GM23338 (cell line): ENCODE measurements at regions not wholly inside any gene's neighbourhood (a gene's known extent, or its start where the extent isn't known, plus 50 kb on each side); places are given as distances from the start of the nearest gene placed in this dataset.

Experiments
- ATAC-seq: fragments of 200-7000 bp; cut with Tn5 transposase; 3 replicates; pipeline ENCODE4 v1.9.1; 2020
- DNase-seq: peaks from one replicate; pipeline ENCODE4 v3.0.0-alpha.2; 2015; ENCODE audit warnings: low spot score
- H2AFZ ChIP-seq: fragments of 200-600 bp; sonication (generic); 2 replicates; pipeline ENCODE4 v1.8.0; 2016; ENCODE audit warnings: antibody characterized with exemption, mild to moderate bottlenecking, moderate library complexity
- H3F3A ChIP-seq: fragments of 200-600 bp; sonication (generic); replicated peaks from 2 replicates; pipeline ENCODE4 v1.8.0; 2017; ENCODE audit warnings: antibody characterized with exemption, mixed run types, low read depth
- H3K27ac ChIP-seq: fragments of 200-600 bp; sonication (generic); 2 replicates; pipeline ENCODE4 v1.6.1; 2016; ENCODE audit warnings: low read depth
- H3K27me3 ChIP-seq: fragments of 200-600 bp; sonication (generic); 2 replicates; pipeline ENCODE4 v1.8.0; 2016; ENCODE audit warnings: mild to moderate bottlenecking, mixed run types, moderate library complexity; ENCODE audit not compliant: insufficient read depth
- H3K36me3 ChIP-seq: fragments of 200-600 bp; sonication (generic); 2 replicates; pipeline ENCODE4 v1.8.0; 2016; ENCODE audit warnings: mild to moderate bottlenecking; ENCODE audit not compliant: insufficient read depth
- H3K4me1 ChIP-seq: fragments of 200-600 bp; sonication (generic); 2 replicates; pipeline ENCODE4 v1.8.0; 2016; ENCODE audit warnings: mild to moderate bottlenecking, moderate library complexity; ENCODE audit not compliant: insufficient read depth
- H3K4me2 ChIP-seq: fragments of 200-600 bp; sonication (generic); 2 replicates; pipeline ENCODE4 v1.7.1; 2017; ENCODE audit warnings: mixed run types
- H3K4me3 ChIP-seq: fragments of 200-600 bp; sonication (generic); 2 replicates; pipeline ENCODE4 v1.6.1; 2016; ENCODE audit warnings: mixed run types
- H3K79me2 ChIP-seq: fragments of 200-600 bp; sonication (generic); replicated peaks from 2 replicates; pipeline ENCODE4 v1.8.0; 2017; ENCODE audit warnings: mild to moderate bottlenecking; ENCODE audit not compliant: insufficient read depth
- H3K9me2 ChIP-seq: fragments of 200-600 bp; sonication (generic); 2 replicates; pipeline ENCODE4 v1.8.0; 2017; ENCODE audit not compliant: insufficient read depth
- H4K20me1 ChIP-seq: fragments of 200-600 bp; sonication (generic); replicated peaks from 2 replicates; pipeline ENCODE4 v1.8.0; 2017; ENCODE audit warnings: mild to moderate bottlenecking; ENCODE audit not compliant: insufficient read depth
- H3K27ac Mint-ChIP-seq: 2 replicates; pipeline ENCODE4 v1.8.0; 2020; ENCODE audit warnings: inconsistent platforms, mild to moderate bottlenecking, moderate library complexity, mixed read lengths
- H3K27me3 Mint-ChIP-seq: 3 replicates; pipeline ENCODE4 v1.8.0; 2022; ENCODE audit warnings: low read depth, mild to moderate bottlenecking, moderate library complexity, mixed read lengths, inconsistent platforms; ENCODE audit not compliant: insufficient read depth, poor library complexity
- H3K36me3 Mint-ChIP-seq: 3 replicates; pipeline ENCODE4 v1.8.0; 2021; ENCODE audit warnings: low read depth, mild to moderate bottlenecking, inconsistent platforms, moderate library complexity, mixed read lengths
- H3K4me1 Mint-ChIP-seq: 3 replicates; pipeline ENCODE4 v1.8.0; 2020; ENCODE audit warnings: mild to moderate bottlenecking, inconsistent platforms, mixed read lengths
- H3K4me3 Mint-ChIP-seq: 3 replicates; pipeline ENCODE4 v1.8.0; 2021; ENCODE audit warnings: moderate library complexity, mild to moderate bottlenecking, inconsistent platforms, mixed read lengths
- H3K9me3 Mint-ChIP-seq: 3 replicates; pipeline ENCODE4 v1.8.0; 2020; ENCODE audit warnings: moderate library complexity, mild to moderate bottlenecking, inconsistent platforms, mixed read lengths
- CREB1 ChIP-seq: fragments of 250-450 bp; sonication (Bioruptor Pico); IDR thresholded peaks from 2 replicates; pipeline ENCODE4 v1.5.0; 2020; ENCODE audit warnings: low read depth, mild to moderate bottlenecking, moderate library complexity
- CTCF ChIP-seq, 2 experiments: fragments of 200-600 bp in 1 of 2; sonication (generic) in 1 of 2; conservative IDR thresholded peaks; 2 replicates each; pipeline versions ENCODE4 v1.5.1 to v1.6.1; 2016 to 2017; ENCODE audit warnings: antibody characterized with exemption in 2 of 2, low read depth in 2 of 2, mild to moderate bottlenecking in 2 of 2, moderate library complexity in 1 of 2
- ETS1 ChIP-seq: IDR thresholded peaks from 2 replicates; pipeline ENCODE4 v1.6.1; 2016; ENCODE audit warnings: antibody characterized with exemption
- EZH2 ChIP-seq: fragments of 200-600 bp; sonication (generic); IDR thresholded peaks from one replicate; pipeline ENCODE4 v1.8.0; 2017; ENCODE audit warnings: antibody characterized with exemption, mild to moderate bottlenecking, low read depth; ENCODE audit not compliant: unreplicated experiment
- EZH2phosphoT487 ChIP-seq: fragments of 200-600 bp; sonication (generic); IDR thresholded peaks from one replicate; pipeline ENCODE4 v1.8.1; 2018; ENCODE audit warnings: antibody characterized with exemption; ENCODE audit not compliant: unreplicated experiment
- JUNB ChIP-seq: IDR thresholded peaks from one replicate; pipeline ENCODE4 v1.6.1; 2016; ENCODE audit warnings: antibody characterized with exemption; ENCODE audit not compliant: unreplicated experiment
- REST ChIP-seq: IDR thresholded peaks from one replicate; pipeline ENCODE4 v1.6.1; 2018; ENCODE audit warnings: antibody characterized with exemption; ENCODE audit not compliant: unreplicated experiment
- STAT1 ChIP-seq: IDR thresholded peaks from one replicate; pipeline ENCODE4 v1.6.1; 2016; ENCODE audit warnings: antibody characterized with exemption; ENCODE audit not compliant: unreplicated experiment
- ZNF114 ChIP-seq: fragments of 250-450 bp; sonication (Bioruptor Pico); IDR thresholded peaks from 2 replicates; pipeline ENCODE4 v1.5.0; 2020; ENCODE audit warnings: mild to moderate bottlenecking, moderate library complexity
- ZNF331 ChIP-seq: fragments of 250-450 bp; sonication (Bioruptor Pico); IDR thresholded peaks from 2 replicates; pipeline ENCODE4 v1.5.0; 2020; ENCODE audit warnings: low read depth, mild to moderate bottlenecking, moderate library complexity
- ZNF462 ChIP-seq: fragments of 250-450 bp; sonication (Bioruptor Pico); IDR thresholded peaks from 2 replicates; pipeline ENCODE4 v1.5.0; 2020; ENCODE audit warnings: mild to moderate bottlenecking, moderate library complexity

- H3K4me2 ChIP-seq = no peak overlapping the region
- Mint-ChIP-seq H3K4me1 (peaks cover 8% of the 10 kb centered on the region), H3K9me3 (no peaks in the 10 kb centered on the region), H3K4me3 (no peak overlapping the region), H3K36me3 (no peaks in the 10 kb centered on the region), H3K27ac (no peak overlapping the region), H3K27me3 (no peaks in the 10 kb centered on the region)
- H3F3A ChIP-seq = no peaks in the 10 kb centered on the region
- DNase-seq (no peak), ATAC-seq (no peak)
- no peak overlapping the region for H2AFZ ChIP-seq
- no peak overlapping the region for H3K4me3 ChIP-seq
- H3K4me1 ChIP-seq = peaks cover 13% of the 10 kb centered on the region
- H3K36me3 ChIP-seq = no peaks in the 10 kb centered on the region
- no peaks in the 10 kb centered on the region for H3K27me3 ChIP-seq
- H4K20me1 ChIP-seq = no peaks in the 10 kb centered on the region
- H3K9me2 ChIP-seq = no peaks in the 10 kb centered on the region; the same call in 1 of the 2 replicates
- no peak for TF ChIP-seq ETS1
- TF ChIP-seq REST = no peak
- no peak for TF ChIP-seq STAT1
- no peak for TF ChIP-seq JUNB
- TF ChIP-seq CTCF (conservative IDR thresholded peaks at IDR 0.05; ENCODE audit: low read depth in 2 of 2) = no peak
- no peak for TF ChIP-seq ZNF114 (CRISPR knock-in tag)
- no peak for TF ChIP-seq EZH2
- no peak for TF ChIP-seq CREB1 (CRISPR knock-in tag)
- no peak for TF ChIP-seq ZNF331 (CRISPR knock-in tag)
- no peak for TF ChIP-seq EZH2phosphoT487
- TF ChIP-seq ZNF462 (CRISPR knock-in tag) = no peak
- H3K79me2 ChIP-seq = no peaks in the 10 kb centered on the region
- no peak overlapping the region for H3K27ac ChIP-seq
Measured at GRCh38 chr14:58713677-58714076, 75.9 kb downstream of the DACT1 start.
